Fibroblast of villous mesenchyme (primary cell): ENCODE measurements at regions not wholly inside any gene's neighbourhood (a gene's known extent, or its start where the extent isn't known, plus 50 kb on each side); places are given as distances from the start of the nearest gene placed in this dataset.

Experiments
- DNase-seq: peaks from one replicate; pipeline ENCODE4 v3.0.0-alpha.2; 2010; ENCODE audit warnings: low read depth
- H3K4me3 ChIP-seq: 2 replicates; pipeline ENCODE4 v1.5.1; 2011; ENCODE audit warnings: low read depth, mild to moderate bottlenecking, low read length
- CTCF ChIP-seq: IDR thresholded peaks from 2 replicates; pipeline ENCODE4 v1.5.1; 2012; ENCODE audit warnings: low read depth, mild to moderate bottlenecking, low read length; ENCODE audit not compliant: insufficient read depth

GRCh38 chr10:130403153-130404075 is 267.2 kb downstream of the GLRX3 start:
- no peak for DNase-seq
- TF ChIP-seq CTCF, result no peak
- H3K4me3 ChIP-seq, result no peak overlapping the region

DNA sequence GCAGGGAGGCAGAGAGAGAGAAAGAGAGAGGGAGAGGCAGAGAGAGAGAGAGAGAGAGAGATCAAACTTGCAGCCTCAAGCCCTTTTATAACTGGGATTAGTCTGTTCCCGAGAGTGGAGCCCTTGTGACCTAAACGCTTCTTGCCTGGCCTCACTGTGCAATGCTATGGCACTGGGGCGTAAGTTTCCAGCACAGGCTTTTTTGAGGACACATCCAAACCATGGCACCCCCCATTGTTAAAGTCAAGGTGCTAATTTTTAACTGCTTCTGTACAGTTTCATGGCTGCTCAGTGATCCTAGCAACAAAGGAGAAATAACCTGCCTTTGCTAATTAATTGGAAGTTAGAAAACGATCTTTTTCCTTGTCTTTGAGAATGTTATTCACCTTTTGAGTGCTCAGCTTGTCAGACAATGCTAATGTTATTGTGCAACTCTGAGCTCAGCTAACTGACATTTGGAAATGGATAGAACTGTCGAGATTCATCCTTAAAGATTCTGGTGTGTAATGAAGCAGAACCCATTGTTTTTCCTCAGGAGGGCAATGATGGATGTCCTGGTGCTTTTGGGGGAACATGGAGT is 268.4 kb downstream of the GLRX3 start:
- no peak overlapping the region for H3K4me3 ChIP-seq
- no peak for TF ChIP-seq CTCF
- no peak for DNase-seq

DNA sequence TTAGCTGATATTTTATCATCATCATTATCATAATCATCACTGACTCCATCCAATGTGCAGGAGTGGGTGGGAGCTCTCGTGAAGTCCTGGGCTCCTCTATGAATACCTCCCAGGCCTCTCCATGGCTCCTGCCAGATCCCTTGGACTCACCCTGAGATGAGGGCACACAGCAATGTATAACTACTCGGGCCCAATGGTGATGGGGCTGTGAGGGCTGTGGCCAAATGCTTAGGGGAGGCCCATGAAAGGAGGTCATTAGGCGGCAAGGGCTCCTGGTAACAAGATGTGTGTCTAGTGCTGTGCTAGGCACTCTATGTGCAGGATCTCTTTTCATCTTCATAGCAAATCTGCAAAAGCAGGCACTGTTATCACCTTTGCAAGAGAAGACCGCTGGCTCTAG is 270.9 kb downstream of the GLRX3 start:
- H3K4me3 ChIP-seq, result no peak overlapping the region
- TF ChIP-seq CTCF, result no peak
- DNase-seq, result no peak

DNA sequence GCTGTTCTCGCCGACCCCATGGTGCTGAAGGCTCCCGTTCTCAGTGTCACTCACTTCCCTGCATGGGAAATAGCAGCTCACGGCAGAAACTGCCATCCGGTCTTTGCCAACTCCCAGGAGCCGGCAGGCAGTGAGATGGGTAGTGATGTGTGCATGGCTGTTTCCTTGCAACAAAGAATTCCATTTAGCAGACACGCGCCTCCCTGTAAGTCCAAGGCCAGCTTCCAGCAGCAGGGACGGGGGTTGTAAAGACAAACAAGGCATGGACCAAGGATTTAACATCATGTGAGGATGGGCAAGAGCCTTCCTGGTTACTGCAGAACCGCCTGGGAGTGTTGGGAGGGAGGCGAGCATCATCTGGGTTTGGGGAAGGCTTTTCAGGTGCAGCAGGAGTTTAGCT is 273.1 kb downstream of the GLRX3 start:
- H3K4me3 ChIP-seq, result no peak overlapping the region
- DNase-seq, result no peak
- no peak for TF ChIP-seq CTCF

- no peak for TF ChIP-seq CTCF
- no peak for DNase-seq
- no peak overlapping the region for H3K4me3 ChIP-seq
These were observed 273.7 kb downstream of the GLRX3 start for GRCh38 chr10:130409931-130410330.

- DNase-seq, result no peak
- no peak for TF ChIP-seq CTCF
These were observed 275.4 kb downstream of the GLRX3 start for GRCh38 chr10:130411496-130412085.

More at GRCh38 chr10:130411496-130412085, 275.4 kb downstream of the GLRX3 start:
- no peak overlapping the region for H3K4me3 ChIP-seq
